DOHH2 (cell line): ENCODE measurements at regions not wholly inside any gene's neighbourhood (a gene's known extent, or its start where the extent isn't known, plus 50 kb on each side); places are given as distances from the start of the nearest gene placed in this dataset.

ENCODE experiments used
- CTCF ChIP-seq: fragments of 200-600 bp; sonication (generic); IDR thresholded peaks from one replicate; pipeline ENCODE4 v1.5.1; 2014; ENCODE audit warnings: antibody characterized with exemption, mild to moderate bottlenecking, low read depth, low read length; ENCODE audit not compliant: poor library complexity, severe bottlenecking
- EZH2phosphoT487 ChIP-seq: fragments of 200-600 bp; sonication (generic); IDR thresholded peaks from 2 replicates; pipeline ENCODE4 v1.6.1; 2017; ENCODE audit warnings: borderline replicate concordance, mild to moderate bottlenecking, antibody characterized with exemption, low read length, moderate library complexity, mixed read lengths

GRCh38 chr7:45978010-45978681 is 57.1 kb upstream of the IGFBP3 start:
- TF ChIP-seq CTCF = no peak
- TF ChIP-seq EZH2phosphoT487 = no peak
